ENCODE measurements at regions not wholly inside any gene's neighbourhood (a gene's known extent, or its start where the extent isn't known, plus 50 kb on each side); places are given as distances from the start of the nearest gene placed in this dataset.

DNA sequence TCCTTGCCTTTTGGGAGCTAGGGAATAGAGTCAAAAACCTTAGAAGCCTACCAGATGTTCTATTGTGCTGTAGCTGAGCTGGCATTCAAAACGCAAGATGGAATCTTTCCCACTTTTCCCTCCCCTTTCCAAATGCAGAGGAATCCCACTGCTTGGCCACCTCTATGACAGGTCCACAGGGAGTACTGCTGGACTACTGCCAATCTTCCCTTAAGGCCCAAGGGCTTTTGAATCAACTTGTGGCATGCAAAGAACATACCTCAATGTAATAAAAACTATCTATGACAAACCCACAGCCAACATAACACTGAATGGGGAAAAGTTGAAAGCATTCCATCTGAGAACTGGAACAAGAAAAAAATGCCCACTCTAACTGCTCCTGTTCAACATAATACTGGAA is 139.2 kb upstream of the AGTR2 start:
- H3K4me1 Mint-ChIP-seq, result no peaks in the 10 kb centered on the region
- no peak overlapping the region for H3K9ac ChIP-seq (ENCODE audit: extremely low read depth, insufficient read length, low read length)
- H2BK5ac ChIP-seq (ENCODE audit: insufficient read length, low read length), result no peak overlapping the region
- no peak overlapping the region for H2BK120ac ChIP-seq (ENCODE audit: low read depth, low read length, poor library complexity, severe bottlenecking)
- H2BK20ac ChIP-seq (ENCODE audit: low read depth, low read length, poor library complexity, severe bottlenecking), result no peak overlapping the region
- no peak overlapping the region for H4K8ac ChIP-seq (replicated peaks; ENCODE audit: insufficient read length, low read depth, low read length)
- no peak overlapping the region for H3K18ac ChIP-seq (ENCODE audit: insufficient read length, low read depth, low read length)
- peaks cover 15% of the 10 kb centered on the region for H3K9me3 ChIP-seq (ENCODE audit: control insufficient read depth, low read depth, low read length)
- H2BK15ac ChIP-seq (ENCODE audit: low read depth, low read length), result no peak overlapping the region
- H4K5ac ChIP-seq (ENCODE audit: insufficient read length, low read depth, low read length), result no peak overlapping the region
- no peak overlapping the region for H3T11ph ChIP-seq (ENCODE audit: low read length)
- no peaks in the 10 kb centered on the region for H3K27me3 ChIP-seq (ENCODE audit: insufficient read depth, low read length)
- no peak overlapping the region for H3K23ac ChIP-seq (ENCODE audit: insufficient read length, low read depth, low read length)
- H4K91ac ChIP-seq (ENCODE audit: insufficient read length, low read depth, low read length), result no peak overlapping the region
- no peak overlapping the region for H2AK5ac ChIP-seq (ENCODE audit: insufficient read length, low read length)
- H2BK12ac ChIP-seq (ENCODE audit: insufficient read length, low read depth, low read length), result no peak overlapping the region
- H3K56ac ChIP-seq (ENCODE audit: insufficient read length, low read depth, low read length), result no peak overlapping the region
- H3K79me2 ChIP-seq (ENCODE audit: insufficient read depth, low read length), result no peaks in the 10 kb centered on the region
- no peaks in the 10 kb centered on the region for H3K4me1 ChIP-seq (ENCODE audit: insufficient read depth, low read length)
- H3K79me1 ChIP-seq (ENCODE audit: insufficient read depth, low read depth, low read length, poor library complexity, severe bottlenecking), result no peaks in the 10 kb centered on the region
- H3K27ac Mint-ChIP-seq, result no peak overlapping the region
- WGBS (ENCODE audit: extremely low coverage, insufficient read length, low lambda C conversion rate), result no CpG with 5 or more reads among the region's 1 CpG
- no peak overlapping the region for H3K4me2 ChIP-seq (ENCODE audit: insufficient read depth, insufficient read length, low read length)
- no peak overlapping the region for H3K4ac ChIP-seq (ENCODE audit: low read depth, low read length)
- H2AFZ ChIP-seq (ENCODE audit: low read length), result no peak overlapping the region
- DNase-seq, result no peak
- no peaks in the 10 kb centered on the region for H4K20me1 ChIP-seq (ENCODE audit: control insufficient read depth, insufficient read depth, insufficient read length)
- no peak overlapping the region for H3K27ac ChIP-seq (ENCODE audit: insufficient read length, low read depth, low read length)
- no peak overlapping the region for H3K4me3 Mint-ChIP-seq
- TF ChIP-seq, protein P1, sequence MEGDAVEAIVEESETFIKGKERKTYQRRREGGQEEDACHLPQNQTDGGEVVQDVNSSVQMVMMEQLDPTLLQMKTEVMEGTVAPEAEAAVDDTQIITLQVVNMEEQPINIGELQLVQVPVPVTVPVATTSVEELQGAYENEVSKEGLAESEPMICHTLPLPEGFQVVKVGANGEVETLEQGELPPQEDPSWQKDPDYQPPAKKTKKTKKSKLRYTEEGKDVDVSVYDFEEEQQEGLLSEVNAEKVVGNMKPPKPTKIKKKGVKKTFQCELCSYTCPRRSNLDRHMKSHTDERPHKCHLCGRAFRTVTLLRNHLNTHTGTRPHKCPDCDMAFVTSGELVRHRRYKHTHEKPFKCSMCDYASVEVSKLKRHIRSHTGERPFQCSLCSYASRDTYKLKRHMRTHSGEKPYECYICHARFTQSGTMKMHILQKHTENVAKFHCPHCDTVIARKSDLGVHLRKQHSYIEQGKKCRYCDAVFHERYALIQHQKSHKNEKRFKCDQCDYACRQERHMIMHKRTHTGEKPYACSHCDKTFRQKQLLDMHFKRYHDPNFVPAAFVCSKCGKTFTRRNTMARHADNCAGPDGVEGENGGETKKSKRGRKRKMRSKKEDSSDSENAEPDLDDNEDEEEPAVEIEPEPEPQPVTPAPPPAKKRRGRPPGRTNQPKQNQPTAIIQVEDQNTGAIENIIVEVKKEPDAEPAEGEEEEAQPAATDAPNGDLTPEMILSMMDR (conservative IDR thresholded peaks at IDR 0.05), result no peak
- H3K36me3 Mint-ChIP-seq (ENCODE audit: insufficient read depth in 1 of 3, low read depth in 3 of 3), result peaks cover 0 to 5% (median 5%) of the 10 kb centered on the region in 3 experiments; a peak in 5 of 7 replicates
- H3K23me2 ChIP-seq (ENCODE audit: insufficient read length, low read depth, low read length, poor library complexity, severe bottlenecking), result no peaks in the 10 kb centered on the region
- H3K27me3 Mint-ChIP-seq (ENCODE audit: low read depth), result peaks cover 12% of the 10 kb centered on the region
- H3K9me3 Mint-ChIP-seq, result peaks cover 24 to 40% of the 10 kb centered on the region in 2 experiments
- H3K14ac ChIP-seq (ENCODE audit: insufficient read depth, low read length), result no peak overlapping the region
